ENCODE measurements at regions not wholly inside any gene's neighbourhood (a gene's known extent, or its start where the extent isn't known, plus 50 kb on each side); places are given as distances from the start of the nearest gene placed in this dataset.

GRCh38 chr6:4403828-4404227 lies 268.5 kb upstream of the ECI2 start:
- H3K9me3 Mint-ChIP-seq: no peaks in the 10 kb centered on the region
- H3K4me3 Mint-ChIP-seq: no peak overlapping the region
- no peaks in the 10 kb centered on the region for H3K4me1 Mint-ChIP-seq
- ChIA-PET POLR2A (no interaction called here), CTCF (no interaction called here)
- H3K27me3 Mint-ChIP-seq: peaks cover 7% of the 10 kb centered on the region
- H3K36me3 Mint-ChIP-seq (ENCODE audit: low read depth): no peaks in the 10 kb centered on the region
- H3K27ac Mint-ChIP-seq: no peak overlapping the region
- DNase-seq: no peak

GRCh38 chr6:4403023-4403752 lies 267.8 kb upstream of the ECI2 start:
- Mint-ChIP-seq H3K4me3 (no peak overlapping the region), H3K27ac (no peak overlapping the region), H3K4me1 (no peaks in the 10 kb centered on the region), H3K9me3 (no peaks in the 10 kb centered on the region), H3K36me3 (ENCODE audit: low read depth) (no peaks in the 10 kb centered on the region), H3K27me3 (peaks cover under 1% of the 10 kb centered on the region)
- DNase-seq: no peak
- POLR2A ChIA-PET: no interaction called here
- CTCF ChIA-PET: no interaction called here

GRCh38 chr6:4402477-4402976 lies 267.2 kb upstream of the ECI2 start:
- Mint-ChIP-seq H3K4me3 (no peak overlapping the region), H3K4me1 (no peaks in the 10 kb centered on the region), H3K27ac (no peak overlapping the region), H3K27me3 (no peaks in the 10 kb centered on the region), H3K36me3 (ENCODE audit: low read depth) (no peaks in the 10 kb centered on the region), H3K9me3 (no peaks in the 10 kb centered on the region)
- DNase-seq: no peak
- POLR2A ChIA-PET: no interaction called here
- CTCF ChIA-PET: no interaction called here

GRCh38 chr6:4401408-4402368 lies 266.3 kb upstream of the ECI2 start:
- ChIA-PET CTCF (no interaction called here), POLR2A (no interaction called here)
- Mint-ChIP-seq H3K27ac (no peak overlapping the region), H3K9me3 (no peaks in the 10 kb centered on the region), H3K4me3 (no peak overlapping the region), H3K27me3 (no peaks in the 10 kb centered on the region), H3K4me1 (no peaks in the 10 kb centered on the region), H3K36me3 (ENCODE audit: low read depth) (no peaks in the 10 kb centered on the region)
- DNase-seq: no peak

- Mint-ChIP-seq H3K27ac (no peak overlapping the region), H3K27me3 (peaks cover 5% of the 10 kb centered on the region), H3K4me1 (no peaks in the 10 kb centered on the region), H3K9me3 (no peaks in the 10 kb centered on the region), H3K4me3 (no peak overlapping the region), H3K36me3 (ENCODE audit: low read depth) (no peaks in the 10 kb centered on the region)
- DNase-seq: no peak
- POLR2A ChIA-PET: no interaction called here
- CTCF ChIA-PET: no interaction called here
Measured at GRCh38 chr6:4399656-4400055, 264.3 kb upstream of the ECI2 start.

GRCh38 chr6:4398791-4399190 lies 263.4 kb upstream of the ECI2 start:
- Mint-ChIP-seq H3K27me3 (peaks cover 6% of the 10 kb centered on the region), H3K4me1 (no peaks in the 10 kb centered on the region)

GRCh38 chr6:4397307-4397706 lies 261.9 kb upstream of the ECI2 start:
- ChIA-PET CTCF (no interaction called here), POLR2A (no interaction called here)
- Mint-ChIP-seq H3K4me1 (no peaks in the 10 kb centered on the region), H3K27me3 (peaks cover 6% of the 10 kb centered on the region), H3K4me3 (no peak overlapping the region), H3K27ac (no peak overlapping the region), H3K9me3 (no peaks in the 10 kb centered on the region), H3K36me3 (ENCODE audit: low read depth) (no peaks in the 10 kb centered on the region)
- DNase-seq: no peak

More at GRCh38 chr6:4398791-4399190, 263.4 kb upstream of the ECI2 start:
- Mint-ChIP-seq H3K9me3 (no peaks in the 10 kb centered on the region), H3K27ac (no peak overlapping the region), H3K4me3 (no peak overlapping the region), H3K36me3 (ENCODE audit: low read depth) (no peaks in the 10 kb centered on the region)
- POLR2A ChIA-PET: no interaction called here
- no peak for DNase-seq
- CTCF ChIA-PET: no interaction called here

- ChIA-PET CTCF (interaction anchor here (0.7 kb wide), 1 partner anchor 233 kb away, joined by 5 read pairs; no protein-coding TSS in a partner anchor), POLR2A (no interaction called here)
- Mint-ChIP-seq H3K4me3 (no peak overlapping the region), H3K27ac (no peak overlapping the region), H3K4me1 (no peaks in the 10 kb centered on the region), H3K9me3 (no peaks in the 10 kb centered on the region), H3K36me3 (ENCODE audit: low read depth) (no peaks in the 10 kb centered on the region), H3K27me3 (peaks cover 6% of the 10 kb centered on the region)
- DNase-seq: no peak
Measured at GRCh38 chr6:4396044-4396443, 260.7 kb upstream of the ECI2 start.

GRCh38 chr6:4395386-4395785 lies 260.0 kb upstream of the ECI2 start:
- Mint-ChIP-seq H3K27me3 (peaks cover 6% of the 10 kb centered on the region), H3K9me3 (no peaks in the 10 kb centered on the region), H3K27ac (no peak overlapping the region), H3K4me1 (no peaks in the 10 kb centered on the region), H3K4me3 (no peak overlapping the region), H3K36me3 (ENCODE audit: low read depth) (no peaks in the 10 kb centered on the region)
- POLR2A ChIA-PET: no interaction called here
- CTCF ChIA-PET: interaction anchor here (0.7 kb wide), 1 partner anchor 233 kb away, joined by 5 read pairs; no protein-coding TSS in a partner anchor
- DNase-seq: no peak

GRCh38 chr6:4394786-4395185 lies 259.4 kb upstream of the ECI2 start:
- Mint-ChIP-seq H3K27ac (no peak overlapping the region), H3K9me3 (no peaks in the 10 kb centered on the region), H3K27me3 (peaks cover 6% of the 10 kb centered on the region), H3K4me1 (no peaks in the 10 kb centered on the region), H3K36me3 (ENCODE audit: low read depth) (no peaks in the 10 kb centered on the region), H3K4me3 (no peak overlapping the region)
- CTCF ChIA-PET: no interaction called here
- POLR2A ChIA-PET: no interaction called here
- DNase-seq: no peak

GRCh38 chr6:4388675-4389074 lies 253.3 kb upstream of the ECI2 start:
- CTCF ChIA-PET: no interaction called here
- Mint-ChIP-seq H3K9me3 (peaks cover 13% of the 10 kb centered on the region), H3K4me1 (no peaks in the 10 kb centered on the region)

GRCh38 chr6:4384656-4385055 lies 249.3 kb upstream of the ECI2 start:
- ChIA-PET POLR2A (no interaction called here), CTCF (no interaction called here)
- no peak for DNase-seq
- H3K9me3 Mint-ChIP-seq: peaks cover 24% of the 10 kb centered on the region
- no peak overlapping the region for H3K27ac Mint-ChIP-seq
- H3K36me3 Mint-ChIP-seq (ENCODE audit: low read depth): peaks cover 4% of the 10 kb centered on the region
- no peak overlapping the region for H3K4me3 Mint-ChIP-seq
- H3K27me3 Mint-ChIP-seq: no peaks in the 10 kb centered on the region
- H3K4me1 Mint-ChIP-seq: no peaks in the 10 kb centered on the region

More at GRCh38 chr6:4388675-4389074, 253.3 kb upstream of the ECI2 start:
- no peak overlapping the region for H3K4me3 Mint-ChIP-seq
- no peaks in the 10 kb centered on the region for H3K36me3 Mint-ChIP-seq (ENCODE audit: low read depth)
- POLR2A ChIA-PET: no interaction called here
- H3K27ac Mint-ChIP-seq: no peak overlapping the region
- DNase-seq: no peak
- H3K27me3 Mint-ChIP-seq: no peaks in the 10 kb centered on the region

GRCh38 chr6:4383910-4384638 lies 248.7 kb upstream of the ECI2 start:
- POLR2A ChIA-PET: no interaction called here
- Mint-ChIP-seq H3K36me3 (ENCODE audit: low read depth) (peaks cover 4% of the 10 kb centered on the region), H3K27me3 (no peaks in the 10 kb centered on the region), H3K9me3 (peaks cover 24% of the 10 kb centered on the region), H3K4me3 (no peak overlapping the region), H3K4me1 (no peaks in the 10 kb centered on the region), H3K27ac (no peak overlapping the region)
- no peak for DNase-seq
- CTCF ChIA-PET: no interaction called here
